GM18498 (cell line): ENCODE measurements at regions not wholly inside any gene's neighbourhood (a gene's known extent, or its start where the extent isn't known, plus 50 kb on each side); places are given as distances from the start of the nearest gene placed in this dataset.

ENCODE experiments used
- ATAC-seq: cut with Tn5 transposase; IDR thresholded peaks from one replicate; pipeline ENCODE4 v1.9.1; 2021; ENCODE audit warnings: mild to moderate bottlenecking, moderate library complexity; ENCODE audit not compliant: unreplicated experiment

- ATAC-seq, result no peak
Measured at GRCh38 chr5:168211936-168212335, 79.5 kb upstream of the WWC1 start.

GRCh38 chr5:168214071-168214470 lies 77.4 kb upstream of the WWC1 start:
- no peak for ATAC-seq

- no peak for ATAC-seq
Measured at GRCh38 chr5:168214886-168215285, 76.6 kb upstream of the WWC1 start.

- no peak for ATAC-seq
Measured at GRCh38 chr5:168215646-168216045, 75.8 kb upstream of the WWC1 start.

- no peak for ATAC-seq
Measured at GRCh38 chr5:168216989-168217388, 74.5 kb upstream of the WWC1 start.

GRCh38 chr5:168217497-168217896 lies 73.9 kb upstream of the WWC1 start:
- no peak for ATAC-seq

GRCh38 chr5:168218746-168219145 lies 72.7 kb upstream of the WWC1 start:
- ATAC-seq, result no peak

- peak; percentile 87 for ATAC-seq
Measured at GRCh38 chr5:168219515-168220410, 71.7 kb upstream of the WWC1 start.

- no peak for ATAC-seq
Measured at GRCh38 chr5:168224085-168224484, 67.4 kb upstream of the WWC1 start.

- ATAC-seq, result no peak
Measured at GRCh38 chr5:168226012-168226411, 65.4 kb upstream of the WWC1 start.

GRCh38 chr5:168227001-168227400 lies 64.4 kb upstream of the WWC1 start:
- ATAC-seq, result no peak

GRCh38 chr5:168227973-168228615 lies 63.4 kb upstream of the WWC1 start:
- ATAC-seq, result peak; percentile 100

GRCh38 chr5:168228668-168229067 lies 62.8 kb upstream of the WWC1 start:
- no peak for ATAC-seq

- no peak for ATAC-seq
Measured at GRCh38 chr5:168234133-168234532, 57.3 kb upstream of the WWC1 start.

- ATAC-seq, result no peak
Measured at GRCh38 chr5:168238463-168238862, 53.0 kb upstream of the WWC1 start.

GRCh38 chr5:168239325-168239724 lies 52.1 kb upstream of the WWC1 start:
- no peak for ATAC-seq
